ENCODE measurements at regions not wholly inside any gene's neighbourhood (a gene's known extent, or its start where the extent isn't known, plus 50 kb on each side); places are given as distances from the start of the nearest gene placed in this dataset.

GRCh38 chr13:84653915-84654534, 771.8 kb upstream of the SLITRK1 start:
- TF ChIP-seq, protein P1, sequence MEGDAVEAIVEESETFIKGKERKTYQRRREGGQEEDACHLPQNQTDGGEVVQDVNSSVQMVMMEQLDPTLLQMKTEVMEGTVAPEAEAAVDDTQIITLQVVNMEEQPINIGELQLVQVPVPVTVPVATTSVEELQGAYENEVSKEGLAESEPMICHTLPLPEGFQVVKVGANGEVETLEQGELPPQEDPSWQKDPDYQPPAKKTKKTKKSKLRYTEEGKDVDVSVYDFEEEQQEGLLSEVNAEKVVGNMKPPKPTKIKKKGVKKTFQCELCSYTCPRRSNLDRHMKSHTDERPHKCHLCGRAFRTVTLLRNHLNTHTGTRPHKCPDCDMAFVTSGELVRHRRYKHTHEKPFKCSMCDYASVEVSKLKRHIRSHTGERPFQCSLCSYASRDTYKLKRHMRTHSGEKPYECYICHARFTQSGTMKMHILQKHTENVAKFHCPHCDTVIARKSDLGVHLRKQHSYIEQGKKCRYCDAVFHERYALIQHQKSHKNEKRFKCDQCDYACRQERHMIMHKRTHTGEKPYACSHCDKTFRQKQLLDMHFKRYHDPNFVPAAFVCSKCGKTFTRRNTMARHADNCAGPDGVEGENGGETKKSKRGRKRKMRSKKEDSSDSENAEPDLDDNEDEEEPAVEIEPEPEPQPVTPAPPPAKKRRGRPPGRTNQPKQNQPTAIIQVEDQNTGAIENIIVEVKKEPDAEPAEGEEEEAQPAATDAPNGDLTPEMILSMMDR (IDR thresholded peaks at IDR 0.05; ENCODE audit: borderline replicate concordance, extremely low read depth, low read length, poor library complexity, severe bottlenecking) = no peak
- no peak for TF ChIP-seq EZH2 (IDR thresholded peaks at IDR 0.05; ENCODE audit: borderline replicate concordance, low read depth, low read length, severe bottlenecking)
